HepG2 (cell line): ENCODE measurements at regions not wholly inside any gene's neighbourhood (a gene's known extent, or its start where the extent isn't known, plus 50 kb on each side); places are given as distances from the start of the nearest gene placed in this dataset.

Experiments
- ATAC-seq: fragments of 200-7000 bp; cut with Tn5 transposase; 3 replicates; pipeline ENCODE4 v1.9.1; 2020; ENCODE audit warnings: mild to moderate bottlenecking, moderate library complexity
- BruUV-seq: library from RNA; stranded (reverse); fragments of 400-500 nt; replicated peaks from 2 replicates; lab custom pipeline; 2021; lab: Mats Ljungman, UMichigan
- CTCF ChIA-PET: fragments of 300-600 bp; formaldehyde crosslinking; extraction: SDS; loops from one replicate; lab custom pipeline; 2021; ENCODE audit warnings: low total read pairs, inconsistent platforms, low intra/inter-chr PET ratio; lab: Yijun Ruan, JAX
- POLR2A ChIA-PET: fragments of 350-600 bp; sonication (Branson Sonifier 250); formaldehyde crosslinking; loops from one replicate; lab custom pipeline; 2020; ENCODE audit warnings: antibody characterized with exemption, inconsistent platforms; lab: Yijun Ruan, JAX
- DNase-seq: peaks from one replicate; pipeline ENCODE4 v3.0.0-alpha.2; 2015; ENCODE audit warnings: low spot score
- FAIRE-seq: peaks from 3 replicates; lab custom pipeline; 2011; peaks lifted over from hg19 to GRCh38; lab: Jason Lieb, UNC
- H2AFZ ChIP-seq: one replicate; pipeline ENCODE4 v1.6.1; 2011; ENCODE audit warnings: low read length, inconsistent platforms
- H3K27ac ChIP-seq: fragments of 300-600 bp; 3 replicates; pipeline ENCODE4 v1.8.0; 2011; ENCODE audit warnings: mixed run types, mild to moderate bottlenecking, mixed read lengths, low read length, inconsistent platforms; ENCODE audit not compliant: insufficient read depth; ENCODE audit errors: extremely low read length
- H3K27me3 ChIP-seq, 2 experiments: fragments of 200-600 bp in 1 of 2; 2 replicates in 1 of 2; 3 replicates in 1 of 2; pipeline versions ENCODE4 v1.6.0 to v1.8.0; 2011; ENCODE audit warnings: low read length in 2 of 2, mild to moderate bottlenecking in 2 of 2, moderate library complexity in 2 of 2, inconsistent platforms in 1 of 2; ENCODE audit not compliant: insufficient read depth in 2 of 2, control insufficient read depth in 1 of 2
- H3K36me3 ChIP-seq, 2 experiments: fragments of 200-600 bp in 1 of 2; replicated peaks in 1 of 2; 2 replicates in 1 of 2; 3 replicates in 1 of 2; pipeline versions ENCODE4 v1.5.1 to v1.8.0; 2011; ENCODE audit warnings: low read length in 2 of 2, inconsistent platforms in 1 of 2; ENCODE audit not compliant: insufficient read depth in 2 of 2, control insufficient read depth in 1 of 2
- H3K4me1 ChIP-seq: 2 replicates; pipeline ENCODE4 v1.5.1; 2012; ENCODE audit warnings: low read length, inconsistent platforms; ENCODE audit not compliant: insufficient read depth
- H3K4me2 ChIP-seq: 2 replicates; pipeline ENCODE4 v1.6.0; 2011; ENCODE audit warnings: low read depth, low read length, inconsistent platforms
- H3K4me3 ChIP-seq, 3 experiments: fragments of 200-600 bp in 1 of 3; sonication (generic), shearing (Covaris generic) in 1 of 3; replicated peaks in 1 of 3; 2 replicates each; pipeline ENCODE4 v1.5.1; 2011 to 2016; ENCODE audit warnings: low read length in 3 of 3, inconsistent platforms in 2 of 3, low read depth in 2 of 3, mild to moderate bottlenecking in 2 of 3, control low read depth in 1 of 3, mixed read lengths in 1 of 3; ENCODE audit not compliant: insufficient read depth in 1 of 3
- H3K79me2 ChIP-seq: one replicate; pipeline ENCODE4 v1.6.1; 2011; ENCODE audit warnings: low read length, inconsistent platforms; ENCODE audit not compliant: insufficient read depth
- H3K9ac ChIP-seq: 2 replicates; pipeline ENCODE4 v1.6.0; 2011; ENCODE audit warnings: mild to moderate bottlenecking, low read depth, low read length, inconsistent platforms; ENCODE audit not compliant: insufficient read depth
- H3K9me3 ChIP-seq: 2 replicates; pipeline ENCODE4 v1.5.1; 2012; ENCODE audit warnings: mild to moderate bottlenecking, low read length
- H4K20me1 ChIP-seq: 2 replicates; pipeline ENCODE4 v1.6.0; 2011; ENCODE audit warnings: inconsistent platforms, mild to moderate bottlenecking, low read length, moderate library complexity; ENCODE audit not compliant: insufficient read depth
- ATRX ChIP-seq: sonication (generic); formaldehyde crosslinking; IDR thresholded peaks from 2 replicates; pipeline ENCODE4 v1.4.0; 2020; ENCODE audit warnings: missing genetic modification reagents, borderline replicate concordance
- CERS6 ChIP-seq: sonication (generic); formaldehyde crosslinking; IDR thresholded peaks from 2 replicates; pipeline ENCODE4 v1.5.0; 2020; ENCODE audit warnings: missing genetic modification reagents
- EED ChIP-seq: sonication (generic); formaldehyde crosslinking; IDR thresholded peaks from 2 replicates; pipeline ENCODE4 v1.5.0; 2020; ENCODE audit warnings: mild to moderate bottlenecking, missing genetic modification reagents
- GATAD2A ChIP-seq: IDR thresholded peaks from 2 replicates; pipeline ENCODE4 v1.6.1; 2016
- HOXA9 ChIP-seq: sonication (generic); formaldehyde crosslinking; IDR thresholded peaks from 2 replicates; pipeline ENCODE4 v1.8.1; 2022; ENCODE audit warnings: missing genetic modification reagents, mild to moderate bottlenecking, moderate library complexity, borderline replicate concordance
- KMT2A ChIP-seq: sonication (generic); formaldehyde crosslinking; IDR thresholded peaks from 2 replicates; pipeline ENCODE4 v1.4.0; 2020; ENCODE audit warnings: missing genetic modification reagents
- NR2C2 ChIP-seq: sonication (generic); formaldehyde crosslinking; IDR thresholded peaks from 2 replicates; pipeline ENCODE4 v1.4.0; 2020; ENCODE audit warnings: missing genetic modification reagents, mild to moderate bottlenecking, moderate library complexity, borderline replicate concordance
- PRDM15 ChIP-seq: sonication (generic); formaldehyde crosslinking; IDR thresholded peaks from 2 replicates; pipeline ENCODE4 v1.4.0; 2020; ENCODE audit warnings: missing genetic modification reagents
- ZBTB3 ChIP-seq: sonication (generic); formaldehyde crosslinking; IDR thresholded peaks from 2 replicates; pipeline ENCODE4 v1.4.0; 2020; ENCODE audit warnings: low read depth, mild to moderate bottlenecking, moderate library complexity, missing genetic modification reagents, borderline replicate concordance
- ZNF17 ChIP-seq: sonication (generic); formaldehyde crosslinking; IDR thresholded peaks from 2 replicates; pipeline ENCODE4 v1.5.0; 2020; ENCODE audit warnings: mild to moderate bottlenecking, missing genetic modification reagents
- ZNF709 ChIP-seq: sonication (generic); formaldehyde crosslinking; IDR thresholded peaks from 2 replicates; pipeline ENCODE4 v1.5.0; 2020; ENCODE audit warnings: mild to moderate bottlenecking, missing genetic modification reagents
- WGBS: methylation state at CpG from one replicate; pipeline ENCODE4 v1.1.6; 2017; ENCODE audit warnings: low lambda C conversion rate; 5-methylcytosine and 5-hydroxymethylcytosine counted together
- in situ Hi-C: cut with HindIII; loops from 2 replicates; pipeline ENCODE4 v1.10.0; 2017; ENCODE audit warnings: low pct_unique_long_range_greater_than_20kb; ENCODE audit not compliant: extremely low pct_ligation_motif_present
- intact Hi-C: fragments of 100-400 bp; cut with micrococcal nuclease; formaldehyde crosslinking; loops from one replicate; pipeline ENCODE4 v1.10.0; 2022; ENCODE audit not compliant: unreplicated experiment
- TF ChIP-seq, protein P1 (sequence below): sonication (generic); formaldehyde crosslinking; IDR thresholded peaks from 2 replicates; pipeline ENCODE4 v1.5.0; 2020; ENCODE audit warnings: missing genetic modification reagents

DNA sequence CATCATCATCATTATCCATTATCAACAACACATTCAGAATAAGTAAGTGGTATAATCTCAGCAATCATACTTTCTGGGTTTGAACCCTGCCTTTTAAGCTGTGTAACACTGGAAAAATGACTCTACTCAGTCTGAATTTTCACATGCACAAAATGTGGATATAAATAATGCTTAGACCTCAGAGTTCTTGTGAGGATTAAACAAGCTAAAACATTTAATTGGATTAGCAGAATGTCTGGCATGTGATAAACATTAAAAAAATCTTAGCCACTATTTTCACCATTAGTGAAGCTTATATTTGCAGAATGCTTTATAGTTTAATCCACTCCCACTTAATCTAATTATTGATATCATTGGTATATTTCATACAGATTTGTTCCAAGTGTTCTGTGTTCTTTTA is 412.3 kb downstream of the RFC3 start:
- Histone ChIP-seq H3K36me3 (no peaks in the 10 kb centered on the region), H3K4me2 (no peak overlapping the region), H2AFZ (no peak overlapping the region), H3K9ac (no peak overlapping the region), H3K79me2 (no peaks in the 10 kb centered on the region), H3K27me3 (no peaks in the 10 kb centered on the region; a peak in 1 of 5 replicates), H3K27ac (no peak overlapping the region), H3K4me3 (no peak overlapping the region), H4K20me1 (no peaks in the 10 kb centered on the region), H3K4me1 (no peaks in the 10 kb centered on the region), H3K9me3 (no peaks in the 10 kb centered on the region)
- FAIRE-seq, result no peak
- ChIA-PET POLR2A (no interaction called here), CTCF (no interaction called here)
- intact Hi-C loops (no loop called here), in situ Hi-C loops (no loop called here)
- no peak for ATAC-seq
- BruUV-seq, result no TSS peak
- TF ChIP-seq, protein P1, sequence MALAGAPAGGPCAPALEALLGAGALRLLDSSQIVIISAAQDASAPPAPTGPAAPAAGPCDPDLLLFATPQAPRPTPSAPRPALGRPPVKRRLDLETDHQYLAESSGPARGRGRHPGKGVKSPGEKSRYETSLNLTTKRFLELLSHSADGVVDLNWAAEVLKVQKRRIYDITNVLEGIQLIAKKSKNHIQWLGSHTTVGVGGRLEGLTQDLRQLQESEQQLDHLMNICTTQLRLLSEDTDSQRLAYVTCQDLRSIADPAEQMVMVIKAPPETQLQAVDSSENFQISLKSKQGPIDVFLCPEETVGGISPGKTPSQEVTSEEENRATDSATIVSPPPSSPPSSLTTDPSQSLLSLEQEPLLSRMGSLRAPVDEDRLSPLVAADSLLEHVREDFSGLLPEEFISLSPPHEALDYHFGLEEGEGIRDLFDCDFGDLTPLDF (CRISPR knock-in tag), result no peak
- no peak for TF ChIP-seq CERS6 (CRISPR knock-in tag)
- TF ChIP-seq EED (CRISPR knock-in tag), result no peak
- DNase-seq, result no peak

DNA sequence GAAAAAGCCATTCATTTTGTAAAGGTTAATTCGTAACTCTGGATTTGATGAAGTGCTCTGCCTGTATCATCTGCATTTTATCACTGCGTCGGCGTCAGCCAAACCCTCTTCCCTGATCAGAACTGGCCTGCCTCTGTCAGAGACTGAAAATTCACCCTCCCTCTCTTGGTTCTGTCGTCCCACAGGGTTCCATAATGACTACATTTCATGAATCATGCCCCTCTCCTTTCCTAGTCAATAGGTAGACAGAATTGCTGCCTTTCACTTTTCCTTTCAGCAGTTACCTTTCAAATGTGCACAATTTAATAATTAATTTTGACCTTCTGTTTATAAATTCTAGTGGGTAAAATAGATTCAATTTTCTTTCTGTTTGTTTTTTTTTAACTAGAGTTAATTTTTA is 423.4 kb downstream of the RFC3 start:
- no peak for DNase-seq
- H3K27me3 ChIP-seq, result no peaks in the 10 kb centered on the region
- intact Hi-C loops, result no loop called here
- H3K36me3 ChIP-seq, result no peaks in the 10 kb centered on the region
- 47% methylated on average over 5 of the region's 5 CpGs for WGBS
- H3K4me1 ChIP-seq, result no peaks in the 10 kb centered on the region
- H3K4me2 ChIP-seq, result no peak overlapping the region
- no peak overlapping the region for H3K4me3 ChIP-seq
- no peak for ATAC-seq
- H3K79me2 ChIP-seq, result no peaks in the 10 kb centered on the region
- ChIA-PET CTCF (no interaction called here), POLR2A (no interaction called here)
- H4K20me1 ChIP-seq, result no peaks in the 10 kb centered on the region
- no peaks in the 10 kb centered on the region for H3K9me3 ChIP-seq
- no peak overlapping the region for H3K9ac ChIP-seq
- no TSS peak for BruUV-seq
- no peak overlapping the region for H2AFZ ChIP-seq
- no peak overlapping the region for H3K27ac ChIP-seq
- in situ Hi-C loops, result no loop called here
- FAIRE-seq, result no peak
- TF ChIP-seq EED (CRISPR knock-in tag) (no peak), KMT2A (no peak), ATRX (no peak), HOXA9 (CRISPR knock-in tag) (no peak), ZNF709 (CRISPR knock-in tag) (no peak), NR2C2 (CRISPR knock-in tag) (no peak), ZNF17 (CRISPR knock-in tag) (no peak), PRDM15 (CRISPR knock-in tag) (no peak), GATAD2A (CRISPR knock-in tag) (no peak), ZBTB3 (no peak)
